ENCODE measurements at regions not wholly inside any gene's neighbourhood (a gene's known extent, or its start where the extent isn't known, plus 50 kb on each side); places are given as distances from the start of the nearest gene placed in this dataset.

DNA sequence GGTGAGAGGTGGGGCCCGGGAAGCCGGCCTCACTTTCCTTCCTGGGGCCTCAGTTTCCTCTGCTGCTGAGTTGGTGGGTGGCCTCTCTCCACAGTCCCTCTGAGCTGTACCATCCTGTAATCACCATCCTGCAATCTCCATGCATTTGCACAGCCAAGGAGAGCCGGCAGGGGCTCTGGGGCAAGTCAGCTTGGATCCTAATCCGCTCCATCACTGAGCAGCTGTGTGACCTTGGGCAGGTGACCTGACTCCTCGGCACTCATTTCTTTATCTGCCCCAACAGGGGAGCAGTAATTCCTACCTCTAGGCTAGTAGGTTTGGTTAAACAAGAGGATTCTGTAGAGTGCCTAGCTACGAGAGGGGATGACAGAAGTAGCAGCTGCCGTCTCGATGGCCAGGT lies 88.2 kb upstream of the ZNF618 start:
- no peak overlapping the region for H3K4me3 ChIP-seq (ENCODE audit: severe bottlenecking)
- H3K4me1 ChIP-seq (ENCODE audit: insufficient read depth, poor library complexity, severe bottlenecking): no peaks in the 10 kb centered on the region
- H3K27ac ChIP-seq (ENCODE audit: poor library complexity, severe bottlenecking): no peak overlapping the region
- DNase-seq (ENCODE audit: low spot score) (no peak), ATAC-seq (ENCODE audit: low read depth) (no peak)
- no peaks in the 10 kb centered on the region for H3K9me3 ChIP-seq (ENCODE audit: severe bottlenecking)
- no peaks in the 10 kb centered on the region for H3K36me3 ChIP-seq (ENCODE audit: low read depth)
- no peaks in the 10 kb centered on the region for H3K27me3 ChIP-seq (ENCODE audit: insufficient read depth, poor library complexity, severe bottlenecking)
- TF ChIP-seq CTCF (IDR thresholded peaks at IDR 0.05; ENCODE audit: poor library complexity, severe bottlenecking): no peak

DNA sequence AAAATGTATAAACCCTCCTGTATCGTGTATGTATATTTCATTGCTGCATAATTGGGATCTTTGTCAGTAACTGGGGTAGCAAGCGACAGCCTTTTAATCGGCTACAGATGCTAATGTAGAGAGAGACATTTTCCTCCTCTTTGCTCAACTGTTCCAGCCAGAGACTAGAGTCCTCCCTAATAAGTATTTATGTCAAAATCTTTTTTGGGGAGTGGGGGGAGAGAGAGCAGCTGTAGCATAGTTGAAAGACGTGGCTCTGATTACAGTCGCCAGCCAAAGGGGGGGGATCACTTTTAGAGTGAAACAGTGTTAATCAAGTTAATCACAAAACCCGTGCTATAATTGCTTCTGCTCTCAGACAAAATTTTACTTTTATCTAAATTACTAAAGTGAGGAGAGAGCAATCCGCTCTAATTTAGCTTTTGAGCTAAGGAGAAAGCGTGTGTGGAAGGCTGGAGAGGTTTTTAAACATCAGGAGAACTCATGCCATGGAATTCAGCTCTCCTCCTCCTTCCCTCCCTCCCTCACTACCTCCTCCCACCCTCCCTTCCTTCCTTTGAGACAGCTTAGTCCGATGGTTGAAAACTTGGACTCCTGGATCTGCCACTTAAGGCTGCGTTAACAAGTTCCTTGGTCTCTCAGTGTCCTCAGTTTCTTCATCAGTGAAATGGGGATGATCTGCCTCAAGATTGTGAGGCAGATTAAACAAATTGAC lies 87.3 kb upstream of the ZNF618 start:
- H3K36me3 ChIP-seq (ENCODE audit: low read depth): no peaks in the 10 kb centered on the region
- H3K27me3 ChIP-seq (ENCODE audit: insufficient read depth, poor library complexity, severe bottlenecking): no peaks in the 10 kb centered on the region
- H3K4me1 ChIP-seq (ENCODE audit: insufficient read depth, poor library complexity, severe bottlenecking): no peaks in the 10 kb centered on the region
- ATAC-seq (ENCODE audit: low read depth): no peak
- DNase-seq (ENCODE audit: low spot score): no peak
- H3K27ac ChIP-seq (ENCODE audit: poor library complexity, severe bottlenecking): no peak overlapping the region
- no peak for TF ChIP-seq CTCF (IDR thresholded peaks at IDR 0.05; ENCODE audit: poor library complexity, severe bottlenecking)
- H3K4me3 ChIP-seq (ENCODE audit: severe bottlenecking): no peak overlapping the region
- H3K9me3 ChIP-seq (ENCODE audit: severe bottlenecking): no peaks in the 10 kb centered on the region

DNA sequence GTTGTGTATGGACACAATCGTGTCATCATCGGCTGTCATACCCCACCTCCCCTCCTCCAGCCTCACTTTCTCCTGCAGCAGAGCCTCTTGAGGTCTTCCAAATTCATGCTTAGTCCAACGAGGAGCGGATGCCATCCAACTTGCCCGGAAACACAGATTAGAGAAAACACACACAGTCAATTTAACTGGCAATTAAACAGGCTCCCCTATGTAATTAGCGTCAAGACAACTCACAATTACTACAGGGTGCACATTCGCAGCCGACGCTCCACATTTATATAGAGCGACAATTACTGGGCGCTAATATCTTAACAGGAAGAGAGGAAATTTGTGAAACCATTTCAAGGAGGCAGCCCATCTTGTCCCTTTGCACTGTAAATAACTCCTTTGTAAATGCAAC lies 86.0 kb upstream of the ZNF618 start:
- TF ChIP-seq CTCF (IDR thresholded peaks at IDR 0.05; ENCODE audit: poor library complexity, severe bottlenecking): no peak
- no peaks in the 10 kb centered on the region for H3K9me3 ChIP-seq (ENCODE audit: severe bottlenecking)
- ATAC-seq (ENCODE audit: low read depth): no peak
- no peaks in the 10 kb centered on the region for H3K27me3 ChIP-seq (ENCODE audit: insufficient read depth, poor library complexity, severe bottlenecking)
- no peaks in the 10 kb centered on the region for H3K36me3 ChIP-seq (ENCODE audit: low read depth)
- H3K4me3 ChIP-seq (ENCODE audit: severe bottlenecking): no peak overlapping the region
- no peak for DNase-seq (ENCODE audit: low spot score)
- no peak overlapping the region for H3K27ac ChIP-seq (ENCODE audit: poor library complexity, severe bottlenecking)
- H3K4me1 ChIP-seq (ENCODE audit: insufficient read depth, poor library complexity, severe bottlenecking): no peaks in the 10 kb centered on the region

GRCh38 chr9:113793558-113793957 lies 82.6 kb upstream of the ZNF618 start:
- Histone ChIP-seq H3K27ac (ENCODE audit: poor library complexity, severe bottlenecking) (no peak overlapping the region), H3K4me3 (ENCODE audit: severe bottlenecking) (no peak overlapping the region)

More at GRCh38 chr9:113793558-113793957, 82.6 kb upstream of the ZNF618 start:
- no peak for TF ChIP-seq CTCF (IDR thresholded peaks at IDR 0.05; ENCODE audit: poor library complexity, severe bottlenecking)
- H3K9me3 ChIP-seq (ENCODE audit: severe bottlenecking): no peaks in the 10 kb centered on the region
- no peaks in the 10 kb centered on the region for H3K36me3 ChIP-seq (ENCODE audit: low read depth)
- H3K4me1 ChIP-seq (ENCODE audit: insufficient read depth, poor library complexity, severe bottlenecking): no peaks in the 10 kb centered on the region
- ATAC-seq (ENCODE audit: low read depth) (no peak), DNase-seq (ENCODE audit: low spot score) (no peak)
- peaks cover 3% of the 10 kb centered on the region for H3K27me3 ChIP-seq (ENCODE audit: insufficient read depth, poor library complexity, severe bottlenecking)
